HCT116 (cell line): ENCODE measurements at regions not wholly inside any gene's neighbourhood (a gene's known extent, or its start where the extent isn't known, plus 50 kb on each side); places are given as distances from the start of the nearest gene placed in this dataset.

Experiments
- ATAC-seq: fragments of 200-7000 bp; cut with Tn5 transposase; 2 replicates; pipeline ENCODE4 v1.9.1; 2020; ENCODE audit warnings: mild to moderate bottlenecking, moderate library complexity
- BruUV-seq: library from RNA; stranded (reverse); fragments of 400-500 nt; replicated peaks from 2 replicates; lab custom pipeline; 2021; lab: Mats Ljungman, UMichigan
- CTCF ChIA-PET: fragments of 300-600 bp; sonication (Branson Sonifier 250); formaldehyde crosslinking; loops from one replicate; lab custom pipeline; 2021; ENCODE audit warnings: antibody characterized with exemption; lab: Charles Lee
- POLR2A ChIA-PET: fragments of 300-600, 350-600 bp; sonication (Branson Sonifier 250); formaldehyde crosslinking; loops from one replicate; lab custom pipeline; 2021; ENCODE audit warnings: antibody characterized with exemption; lab: Charles Lee
- RAD21 ChIA-PET, 2 experiments: fragments of 300-600 bp; sonication (Branson Sonifier 250); formaldehyde crosslinking; loops; one replicate each; lab custom pipeline; 2023; ENCODE audit warnings: low total read pairs in 2 of 2; ENCODE audit not compliant: uncharacterized antibody in 2 of 2, unreplicated experiment in 2 of 2, low non-redundant PET in 1 of 2; lab: Charles Lee
- DNase-seq: peaks from one replicate; pipeline ENCODE4 v3.0.0-alpha.2; 2010; ENCODE audit warnings: low read depth, low spot score
- H2AFZ ChIP-seq: fragments of 200-600 bp; shearing (Covaris generic), sonication (generic); 2 replicates; pipeline ENCODE4 v1.6.1; 2017; ENCODE audit warnings: low read depth, mixed run types, mixed read lengths, antibody characterized with exemption, low read length; ENCODE audit not compliant: poor library complexity, severe bottlenecking
- H3K27ac ChIP-seq: 2 replicates; pipeline ENCODE4 v1.5.1; 2012; ENCODE audit warnings: low read depth, low read length
- H3K27me3 ChIP-seq: fragments of 200-600 bp; sonication (generic); 2 replicates; pipeline ENCODE4 v1.6.1; 2016; ENCODE audit warnings: mixed run types, low read length, mixed read lengths; ENCODE audit not compliant: insufficient read depth
- H3K36me3 ChIP-seq, 2 experiments: fragments of 200-500 bp in 1 of 2; fragments of 200-600 bp in 1 of 2; sonication (Bioruptor generic) in 1 of 2; sonication (generic) in 1 of 2; 2 replicates each; pipeline versions ENCODE4 v1.5.1 to v1.6.1; 2014 to 2016; ENCODE audit warnings: low read length in 2 of 2, inconsistent platforms in 1 of 2, mixed read lengths in 1 of 2, mixed run types in 1 of 2; ENCODE audit not compliant: insufficient read depth in 2 of 2, control insufficient read depth in 1 of 2
- H3K4me1 ChIP-seq, 2 experiments: fragments of 200-600 bp in 1 of 2; sonication (generic) in 1 of 2; 2 replicates each; pipeline versions ENCODE4 v1.5.1 to v1.6.1; 2012 to 2017; ENCODE audit warnings: low read length in 2 of 2, inconsistent platforms in 1 of 2, mild to moderate bottlenecking in 1 of 2, mixed read lengths in 1 of 2, mixed run types in 1 of 2, moderate library complexity in 1 of 2; ENCODE audit not compliant: insufficient read depth in 2 of 2, control insufficient read depth in 1 of 2
- H3K4me2 ChIP-seq: fragments of 200-600 bp; sonication (generic); 2 replicates; pipeline ENCODE4 v1.6.1; 2017; ENCODE audit warnings: mixed run types, low read length, mixed read lengths
- H3K4me3 ChIP-seq, 2 experiments: fragments of 200-600 bp in 1 of 2; sonication (generic) in 1 of 2; replicated peaks in 1 of 2; 2 replicates each; pipeline ENCODE4 v1.5.1; 2011 to 2016; ENCODE audit warnings: low read length in 2 of 2, control low read depth in 1 of 2, low read depth in 1 of 2, mild to moderate bottlenecking in 1 of 2, mixed read lengths in 1 of 2, mixed run types in 1 of 2
- H3K79me2 ChIP-seq: fragments of 200-600 bp; sonication (generic); 2 replicates; pipeline ENCODE4 v1.6.1; 2017; ENCODE audit warnings: mild to moderate bottlenecking, mixed run types, low read length, moderate library complexity, mixed read lengths; ENCODE audit not compliant: insufficient read depth
- H3K9ac ChIP-seq: fragments of 200-600 bp; sonication (generic); 2 replicates; pipeline ENCODE4 v1.6.1; 2016; ENCODE audit warnings: low read length, mixed read lengths
- H3K9me2 ChIP-seq: fragments of 200-600 bp; sonication (generic), shearing (Covaris generic); 2 replicates; pipeline ENCODE4 v1.6.1; 2017; ENCODE audit warnings: mixed run types, mild to moderate bottlenecking, moderate library complexity; ENCODE audit not compliant: insufficient read depth
- H3K9me3 ChIP-seq, 2 experiments: fragments of 200-500 bp in 1 of 2; fragments of 200-600 bp in 1 of 2; sonication (Bioruptor generic) in 1 of 2; sonication (generic) in 1 of 2; 2 replicates each; pipeline ENCODE4 v1.6.1; 2014 to 2017; ENCODE audit warnings: low read length in 2 of 2, mixed read lengths in 2 of 2, inconsistent platforms in 1 of 2, low read depth in 1 of 2, mild to moderate bottlenecking in 1 of 2, mixed run types in 1 of 2, moderate library complexity in 1 of 2; ENCODE audit not compliant: control insufficient read depth in 1 of 2, insufficient read depth in 1 of 2
- H4K20me1 ChIP-seq: fragments of 200-600 bp; sonication (generic), shearing (Covaris generic); 2 replicates; pipeline ENCODE4 v1.6.1; 2017; ENCODE audit warnings: mixed run types, mild to moderate bottlenecking, moderate library complexity; ENCODE audit not compliant: insufficient read depth
- ATF3 ChIP-seq: IDR thresholded peaks from 2 replicates; pipeline ENCODE4 v1.6.1; 2012
- CTCF ChIP-seq, 3 experiments: fragments of 200-600 bp in 1 of 3; sonication (generic) in 1 of 3; IDR thresholded peaks in 2 of 3; conservative IDR thresholded peaks in 1 of 3; 2 replicates each; pipeline ENCODE4 v1.5.1; 2012 to 2017; ENCODE audit warnings: low read depth in 2 of 3, low read length in 2 of 3, antibody characterized with exemption in 1 of 3, borderline replicate concordance in 1 of 3, control low read depth in 1 of 3, mild to moderate bottlenecking in 1 of 3, mixed read lengths in 1 of 3, mixed run types in 1 of 3, moderate library complexity in 1 of 3; ENCODE audit not compliant: insufficient read depth in 1 of 3
- ELF1 ChIP-seq: IDR thresholded peaks from 2 replicates; pipeline ENCODE4 v1.6.1; 2012; ENCODE audit warnings: low read depth, borderline replicate concordance
- EZH2 ChIP-seq: fragments of 200-600 bp; sonication (generic); IDR thresholded peaks from 2 replicates; pipeline ENCODE4 v1.6.1; 2017; ENCODE audit warnings: antibody characterized with exemption, mixed run types
- EZH2phosphoT487 ChIP-seq: fragments of 200-600 bp; IDR thresholded peaks from 2 replicates; pipeline ENCODE4 v1.6.1; 2018; ENCODE audit warnings: antibody characterized with exemption, borderline replicate concordance
- FOSL1 ChIP-seq: IDR thresholded peaks from 2 replicates; pipeline ENCODE4 v1.6.1; 2012; ENCODE audit warnings: low read depth
- RAD21 ChIP-seq: IDR thresholded peaks from 2 replicates; pipeline ENCODE4 v1.6.1; 2012; ENCODE audit warnings: low read depth, mild to moderate bottlenecking
- SP1 ChIP-seq: IDR thresholded peaks from 2 replicates; pipeline ENCODE4 v1.6.1; 2012; ENCODE audit warnings: low read depth
- TCF7L2 ChIP-seq: IDR thresholded peaks from 2 replicates; pipeline ENCODE4 v1.7.0; 2011; ENCODE audit warnings: borderline replicate concordance, inconsistent platforms; ENCODE audit not compliant: insufficient read depth, insufficient read length; ENCODE audit errors: extremely low read depth
- ZBTB33 ChIP-seq: IDR thresholded peaks from 2 replicates; pipeline ENCODE4 v1.6.1; 2011; ENCODE audit warnings: mild to moderate bottlenecking, low read length, moderate library complexity; ENCODE audit not compliant: insufficient replicate concordance; ENCODE audit errors: extremely low read depth
- intact Hi-C: fragments of 100-400 bp; cut with micrococcal nuclease; formaldehyde crosslinking; loops from 2 replicates; pipeline ENCODE4 v1.10.0; 2022

GRCh38 chrX:8105531-8105930 is 65.5 kb downstream of the VCX2 start:
- H3K9me2 ChIP-seq = no peaks in the 10 kb centered on the region
- ChIA-PET CTCF (no interaction called here), POLR2A (no interaction called here), RAD21 (no interaction called here)
- H3K36me3 ChIP-seq = no peaks in the 10 kb centered on the region
- ATAC-seq (no peak), DNase-seq (no peak)
- no peak overlapping the region for H3K9ac ChIP-seq
- no peak overlapping the region for H3K4me3 ChIP-seq
- no peaks in the 10 kb centered on the region for H4K20me1 ChIP-seq
- H3K79me2 ChIP-seq = no peaks in the 10 kb centered on the region
- no TSS peak for BruUV-seq
- no peaks in the 10 kb centered on the region for H3K9me3 ChIP-seq
- H3K27me3 ChIP-seq = no peaks in the 10 kb centered on the region
- H3K4me2 ChIP-seq = no peak overlapping the region
- intact Hi-C loops = no loop called here
- no peaks in the 10 kb centered on the region for H3K4me1 ChIP-seq
- H3K27ac ChIP-seq = no peak overlapping the region
- H2AFZ ChIP-seq = no peak overlapping the region
- TF ChIP-seq ELF1 (no peak), EZH2phosphoT487 (no peak), EZH2 (no peak), SP1 (no peak), ZBTB33 (no peak)

- Histone ChIP-seq H2AFZ (no peak overlapping the region), H3K9me3 (no peaks in the 10 kb centered on the region)
- RAD21 ChIA-PET = no interaction called here
- TF ChIP-seq CTCF (IDR thresholded peaks at IDR 0.05 in 2 of 3, conservative IDR thresholded peaks at IDR 0.05 in 1 of 3; ENCODE audit: borderline replicate concordance in 1 of 3, insufficient read depth in 1 of 3, low read depth in 2 of 3, low read length in 2 of 3) = no peak
- TF ChIP-seq ATF3 = no peak
- TF ChIP-seq EZH2 = no peak
- no peak for TF ChIP-seq FOSL1
- no peak for TF ChIP-seq TCF7L2
- no peak for TF ChIP-seq RAD21
- TF ChIP-seq, all 23 proteins: peak for 0
- CTCF ChIA-PET = no interaction called here
- H3K4me2 ChIP-seq = no peak overlapping the region
- no peaks in the 10 kb centered on the region for H3K4me1 ChIP-seq
- POLR2A ChIA-PET = no interaction called here
- H3K9ac ChIP-seq = no peak overlapping the region
- H3K4me3 ChIP-seq = no peak overlapping the region
- BruUV-seq = no TSS peak
- ATAC-seq (no peak), DNase-seq (no peak)
- H3K9me2 ChIP-seq = no peaks in the 10 kb centered on the region
- no peaks in the 10 kb centered on the region for H4K20me1 ChIP-seq
- no peaks in the 10 kb centered on the region for H3K36me3 ChIP-seq
- no peaks in the 10 kb centered on the region for H3K27me3 ChIP-seq
- intact Hi-C loops = no loop called here
- H3K79me2 ChIP-seq = no peaks in the 10 kb centered on the region
- no peak overlapping the region for H3K27ac ChIP-seq
Measured at GRCh38 chrX:8103655-8104054, 67.4 kb downstream of the VCX2 start.
